IPS-15b (cell line): ENCODE measurements at regions not wholly inside any gene's neighbourhood (a gene's known extent, or its start where the extent isn't known, plus 50 kb on each side); places are given as distances from the start of the nearest gene placed in this dataset.

ENCODE experiments used
- H3K27me3 ChIP-seq: one replicate; pipeline ENCODE4 v1.6.1; 2013; ENCODE audit warnings: low read length; ENCODE audit not compliant: control insufficient read depth, insufficient read depth
- H3K36me3 ChIP-seq: one replicate; pipeline ENCODE4 v1.6.1; 2013; ENCODE audit warnings: low read length; ENCODE audit not compliant: control insufficient read depth, insufficient read depth
- H3K4me1 ChIP-seq: one replicate; pipeline ENCODE4 v1.6.1; 2013; ENCODE audit warnings: mild to moderate bottlenecking, low read length; ENCODE audit not compliant: control insufficient read depth, insufficient read depth
- H3K4me3 ChIP-seq: one replicate; pipeline ENCODE4 v1.5.1; 2013; ENCODE audit warnings: low read depth, low read length
- H3K9ac ChIP-seq: one replicate; pipeline ENCODE4 v1.6.1; 2013; ENCODE audit warnings: low read depth, mild to moderate bottlenecking, low read length
- H3K9me3 ChIP-seq: one replicate; pipeline ENCODE4 v1.6.1; 2013; ENCODE audit warnings: mild to moderate bottlenecking, low read length; ENCODE audit not compliant: control insufficient read depth, insufficient read depth

DNA sequence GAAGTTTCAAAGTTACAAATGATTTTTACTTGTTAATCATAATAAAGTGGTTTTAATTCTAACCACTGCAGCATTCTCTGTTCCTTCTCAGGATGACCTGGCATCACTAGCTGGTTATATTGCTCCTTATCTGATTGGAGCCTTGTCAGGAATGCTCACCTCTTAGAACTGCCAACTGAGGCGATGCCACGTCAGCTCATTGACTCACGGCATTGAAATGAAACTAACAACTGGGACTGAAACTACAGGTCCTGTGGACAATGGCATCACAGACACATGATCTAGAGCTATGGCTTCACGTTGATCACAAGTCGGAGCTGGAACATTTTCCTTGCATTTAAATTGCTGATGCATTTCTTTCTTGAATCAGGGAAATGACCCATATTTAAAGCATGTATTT, 54.9 kb upstream of the MAP2 start:
- no peaks in the 10 kb centered on the region for H3K27me3 ChIP-seq
- H3K9ac ChIP-seq, result no peak overlapping the region
- no peaks in the 10 kb centered on the region for H3K9me3 ChIP-seq
- H3K4me1 ChIP-seq, result no peaks in the 10 kb centered on the region
- H3K36me3 ChIP-seq, result no peaks in the 10 kb centered on the region
- no peak overlapping the region for H3K4me3 ChIP-seq

DNA sequence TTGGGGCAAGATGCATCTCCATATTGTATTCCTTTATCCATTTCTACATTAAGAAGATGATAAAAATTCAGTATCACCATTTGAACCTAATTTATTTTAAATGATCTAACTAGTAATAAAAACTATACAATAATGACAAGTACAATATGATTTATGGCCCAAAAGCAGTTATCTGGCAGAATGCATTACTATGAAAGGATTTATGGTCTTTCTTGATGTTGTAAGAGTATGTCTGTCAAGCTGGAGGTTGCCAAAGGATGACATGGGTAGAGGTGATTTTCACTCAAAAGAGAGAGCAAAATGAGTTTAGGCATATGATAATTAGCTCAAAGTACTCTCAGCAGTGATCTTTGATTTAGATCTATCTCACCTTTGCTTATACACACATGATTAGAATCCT, 54.2 kb upstream of the MAP2 start:
- H3K4me3 ChIP-seq, result no peak overlapping the region
- no peaks in the 10 kb centered on the region for H3K4me1 ChIP-seq
- H3K27me3 ChIP-seq, result no peaks in the 10 kb centered on the region
- H3K36me3 ChIP-seq, result no peaks in the 10 kb centered on the region
- H3K9me3 ChIP-seq, result no peaks in the 10 kb centered on the region
- H3K9ac ChIP-seq, result no peak overlapping the region

DNA sequence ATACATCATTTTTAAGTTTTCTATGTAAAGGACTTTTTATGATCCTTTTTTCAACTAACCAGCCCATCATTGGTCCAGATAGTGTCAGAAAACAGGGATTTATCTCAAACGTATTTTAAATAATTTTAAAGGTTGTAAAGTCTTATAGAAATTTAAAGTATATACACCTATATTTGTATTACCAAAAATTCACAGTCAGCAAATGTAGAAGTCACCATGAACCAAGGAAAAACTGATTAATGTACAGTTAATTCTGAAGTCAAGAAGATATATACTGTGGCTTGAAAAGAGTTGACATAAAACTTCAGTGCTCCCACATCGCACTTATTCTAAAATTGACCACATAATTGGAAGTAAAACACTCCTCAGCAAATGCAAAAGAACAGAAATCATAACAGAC, 52.4 kb upstream of the MAP2 start:
- Histone ChIP-seq H3K27me3 (no peaks in the 10 kb centered on the region), H3K36me3 (no peaks in the 10 kb centered on the region), H3K4me3 (no peak overlapping the region), H3K9ac (no peak overlapping the region), H3K4me1 (no peaks in the 10 kb centered on the region), H3K9me3 (no peaks in the 10 kb centered on the region)
